Smooth muscle cell (in vitro differentiated cells): ENCODE measurements at regions not wholly inside any gene's neighbourhood (a gene's known extent, or its start where the extent isn't known, plus 50 kb on each side); places are given as distances from the start of the nearest gene placed in this dataset.

Experiments
- DNase-seq: peaks from one replicate; lab custom pipeline; 2025; ENCODE audit not compliant: unreplicated experiment; lab: John Stamatoyannopoulos, UW
- H2AFZ ChIP-seq: fragments of 200-600 bp; sonication (generic); 2 replicates; pipeline ENCODE4 v1.6.0; 2016; ENCODE audit warnings: antibody characterized with exemption, low read depth, mild to moderate bottlenecking
- H3F3A ChIP-seq: fragments of 200-600 bp; sonication (generic); 2 replicates; pipeline ENCODE4 v1.6.0; 2017; ENCODE audit warnings: antibody characterized with exemption, low read depth
- H3K27ac ChIP-seq: fragments of 200-600 bp; sonication (generic); 2 replicates; pipeline ENCODE4 v1.5.1; 2016; ENCODE audit warnings: low read depth, mild to moderate bottlenecking
- H3K27me3 ChIP-seq: fragments of 200-600 bp; sonication (generic); 2 replicates; pipeline ENCODE4 v1.6.1; 2016; ENCODE audit warnings: low read depth, mild to moderate bottlenecking
- H3K36me3 ChIP-seq: fragments of 200-600 bp; sonication (generic); 2 replicates; pipeline ENCODE4 v1.5.1; 2016; ENCODE audit warnings: low read depth
- H3K4me1 ChIP-seq: fragments of 200-600 bp; sonication (generic); 2 replicates; pipeline ENCODE4 v1.5.1; 2016; ENCODE audit warnings: low read depth
- H3K4me2 ChIP-seq: fragments of 200-600 bp; sonication (generic); 2 replicates; pipeline ENCODE4 v1.6.0; 2016; ENCODE audit warnings: mild to moderate bottlenecking
- H3K4me3 ChIP-seq: fragments of 200-600 bp; sonication (generic); 2 replicates; pipeline ENCODE4 v1.5.1; 2016; ENCODE audit warnings: mild to moderate bottlenecking
- H3K79me2 ChIP-seq: fragments of 200-600 bp; sonication (generic); 2 replicates; pipeline ENCODE4 v1.6.0; 2016; ENCODE audit warnings: low read depth, mild to moderate bottlenecking
- H3K9ac ChIP-seq: fragments of 200-600 bp; sonication (generic); 2 replicates; pipeline ENCODE4 v1.6.0; 2016; ENCODE audit warnings: low read depth
- H3K9me3 ChIP-seq: fragments of 200-600 bp; sonication (generic); replicated peaks from 2 replicates; pipeline ENCODE4 v1.5.1; 2016; ENCODE audit warnings: low read depth
- H4K20me1 ChIP-seq: fragments of 200-600 bp; sonication (generic); 2 replicates; pipeline ENCODE4 v1.6.0; 2016; ENCODE audit warnings: low read depth
- CTCF ChIP-seq: fragments of 200-600 bp; sonication (generic); IDR thresholded peaks from 2 replicates; pipeline ENCODE4 v1.5.1; 2017; ENCODE audit warnings: borderline replicate concordance, mild to moderate bottlenecking, antibody characterized with exemption; ENCODE audit not compliant: insufficient read depth, poor library complexity, severe bottlenecking
- WGBS: methylation state at CpG from one replicate; pipeline ENCODE4 v1.1.7; 2016; ENCODE audit warnings: low lambda C conversion rate; 5-methylcytosine and 5-hydroxymethylcytosine counted together

- Histone ChIP-seq H3K4me3 (no peak overlapping the region), H3K9me3 (no peaks in the 10 kb centered on the region), H4K20me1 (no peaks in the 10 kb centered on the region), H2AFZ (no peak overlapping the region), H3K9ac (no peak overlapping the region), H3K36me3 (no peaks in the 10 kb centered on the region), H3F3A (no peaks in the 10 kb centered on the region), H3K79me2 (no peaks in the 10 kb centered on the region), H3K27ac (no peak overlapping the region), H3K27me3 (no peaks in the 10 kb centered on the region), H3K4me2 (no peak overlapping the region), H3K4me1 (no peaks in the 10 kb centered on the region)
- no peak for TF ChIP-seq CTCF
- DNase-seq: no peak
These were observed 94.8 kb downstream of the VIP start for GRCh38 chr6:152845421-152845820.

GRCh38 chr6:152846825-152847224, 96.2 kb downstream of the VIP start:
- H3K36me3 ChIP-seq: no peaks in the 10 kb centered on the region
- WGBS: 89% methylated on average over 5 of the region's 5 CpGs

GRCh38 chr6:152848919-152849318, 98.3 kb downstream of the VIP start:
- H4K20me1 ChIP-seq: no peaks in the 10 kb centered on the region
- TF ChIP-seq CTCF: no peak
- H3K4me2 ChIP-seq: no peak overlapping the region
- H3K27me3 ChIP-seq: peaks cover 4% of the 10 kb centered on the region
- 89% methylated on average over 3 of the region's 3 CpGs for WGBS
- H3K4me1 ChIP-seq: no peaks in the 10 kb centered on the region
- H3K4me3 ChIP-seq: no peak overlapping the region
- H3K27ac ChIP-seq: no peak overlapping the region
- no peak overlapping the region for H2AFZ ChIP-seq
- H3K79me2 ChIP-seq: no peaks in the 10 kb centered on the region
- H3F3A ChIP-seq: no peaks in the 10 kb centered on the region
- no peak for DNase-seq
- no peak overlapping the region for H3K9ac ChIP-seq
- H3K9me3 ChIP-seq: no peaks in the 10 kb centered on the region
- H3K36me3 ChIP-seq: no peaks in the 10 kb centered on the region

More at GRCh38 chr6:152846825-152847224, 96.2 kb downstream of the VIP start:
- Histone ChIP-seq H3K27ac (no peak overlapping the region), H3K4me3 (no peak overlapping the region), H3K9me3 (no peaks in the 10 kb centered on the region), H3K4me2 (no peak overlapping the region), H2AFZ (no peak overlapping the region), H4K20me1 (no peaks in the 10 kb centered on the region), H3K27me3 (no peaks in the 10 kb centered on the region), H3K4me1 (no peaks in the 10 kb centered on the region), H3K9ac (no peak overlapping the region), H3F3A (no peaks in the 10 kb centered on the region), H3K79me2 (no peaks in the 10 kb centered on the region)
- TF ChIP-seq CTCF: no peak
- DNase-seq: no peak

- 87% methylated on average over 3 of the region's 3 CpGs for WGBS
- Histone ChIP-seq H3K4me3 (no peak overlapping the region), H3K36me3 (no peaks in the 10 kb centered on the region), H3K9me3 (no peaks in the 10 kb centered on the region), H3K27me3 (peaks cover 13% of the 10 kb centered on the region), H3K79me2 (no peaks in the 10 kb centered on the region), H3F3A (no peaks in the 10 kb centered on the region), H4K20me1 (no peaks in the 10 kb centered on the region), H2AFZ (no peak overlapping the region), H3K27ac (no peak overlapping the region), H3K4me2 (no peak overlapping the region), H3K4me1 (no peaks in the 10 kb centered on the region), H3K9ac (no peak overlapping the region)
- TF ChIP-seq CTCF: no peak
- DNase-seq: no peak
These were observed 103.6 kb downstream of the VIP start for GRCh38 chr6:152854086-152854795.
